Hippocampal formation (tissue), 2 donors: ENCODE measurements at regions not wholly inside any gene's neighbourhood (a gene's known extent, or its start where the extent isn't known, plus 50 kb on each side); places are given as distances from the start of the nearest gene placed in this dataset.
"Not testable (repeated sequence)": the region's sequence is repeated elsewhere in the genome, so short reads cannot be mapped to it uniquely, and the experiment has no call there.

ENCODE experiments used
- DNase-seq, 2 donors: peaks; one replicate each; lab custom pipeline; 2025; lab: John Stamatoyannopoulos, UW

DNA sequence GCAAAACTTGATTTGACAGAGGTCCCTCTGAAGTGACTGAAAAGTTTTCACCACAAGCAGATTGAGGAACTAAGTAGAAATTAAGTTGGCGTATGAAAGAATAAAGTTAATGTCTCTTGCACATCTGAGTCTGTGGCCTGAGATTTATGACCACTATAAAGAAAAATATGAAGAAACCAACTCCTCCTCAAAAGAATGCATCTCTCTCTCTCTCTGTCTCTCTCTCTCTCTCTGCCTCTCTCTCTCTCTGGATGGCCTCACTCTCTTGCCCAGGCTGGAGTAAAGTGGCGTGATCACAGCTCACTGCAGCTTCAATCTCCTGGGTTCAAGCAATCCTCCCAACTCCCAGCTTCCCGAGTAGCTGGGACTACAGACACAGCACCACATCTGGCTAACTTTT, 55.2 kb downstream of the RPL22L1 start:
- DNase-seq, result no peak

DNA sequence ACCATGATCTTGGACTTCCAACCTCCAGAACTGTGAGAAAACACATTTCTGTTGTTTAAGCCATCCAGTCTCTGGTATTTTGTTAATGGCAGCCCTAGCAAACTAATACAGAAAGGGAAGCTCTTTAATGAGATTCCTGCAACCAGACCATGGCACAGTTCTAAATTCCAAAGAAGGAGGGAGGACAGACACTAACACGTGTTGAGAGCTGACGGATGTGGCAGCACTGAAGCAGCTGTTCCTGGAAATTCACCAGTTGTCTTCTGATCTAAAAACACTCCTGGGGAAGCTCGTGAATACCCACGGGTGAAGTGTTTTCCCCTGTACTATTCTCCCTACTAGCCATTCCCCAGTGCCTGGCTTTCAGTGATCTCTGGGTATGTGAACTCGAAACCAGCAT, 56.7 kb downstream of the RPL22L1 start:
- DNase-seq, result no peak

DNA sequence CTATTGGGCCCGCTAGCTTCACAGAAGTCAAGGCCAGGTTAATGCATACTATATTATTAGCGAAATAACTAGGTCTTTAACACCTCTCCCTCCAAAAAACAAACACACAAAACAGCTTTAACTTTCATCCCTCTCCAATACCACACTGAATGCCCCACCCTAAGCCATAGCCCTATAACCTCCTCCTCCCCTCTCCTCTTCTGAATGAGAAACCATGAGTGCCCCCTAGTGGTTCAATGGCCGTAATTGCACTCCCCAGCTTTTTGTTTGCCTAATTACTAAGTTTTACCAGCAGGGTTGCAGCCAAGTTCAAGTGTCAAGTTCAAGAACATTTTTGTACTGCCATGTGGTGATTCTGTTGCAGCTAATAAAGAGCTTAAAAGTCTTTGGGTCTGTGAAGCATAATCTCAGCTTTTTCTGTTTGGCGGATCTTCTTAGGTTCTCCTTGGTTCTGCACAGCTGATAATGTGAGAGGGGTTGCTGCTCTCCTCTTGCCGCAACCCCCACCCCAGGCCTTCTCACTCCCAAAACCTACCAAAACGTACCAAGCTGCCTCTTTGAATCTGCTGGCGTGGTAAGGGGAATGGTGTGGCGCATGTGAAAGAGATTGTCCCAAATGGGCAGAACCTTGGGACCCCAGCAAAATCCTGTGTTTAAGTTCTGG, 57.9 kb downstream of the RPL22L1 start:
- DNase-seq, result peak; percentile 59 to 81

DNA sequence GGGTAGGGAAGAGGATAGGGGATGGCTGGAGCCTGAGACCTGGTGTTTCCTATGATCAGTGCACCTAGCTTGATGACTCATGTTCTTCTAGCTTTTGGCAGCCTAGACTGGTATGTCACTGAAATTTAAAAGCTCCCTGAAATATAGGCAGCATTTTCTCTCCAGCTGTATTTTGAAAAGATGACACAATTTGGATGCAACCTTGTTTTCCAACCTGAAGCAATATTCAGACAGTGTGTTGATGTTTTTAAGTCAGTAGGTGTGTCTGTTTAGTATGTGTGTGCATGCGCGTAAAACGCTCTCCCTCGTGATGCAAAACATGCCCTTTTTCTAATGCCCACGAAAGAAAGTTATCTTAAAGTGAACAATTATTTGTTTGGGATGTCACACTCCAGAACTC, 58.5 kb downstream of the RPL22L1 start:
- DNase-seq, result no peak

DNA sequence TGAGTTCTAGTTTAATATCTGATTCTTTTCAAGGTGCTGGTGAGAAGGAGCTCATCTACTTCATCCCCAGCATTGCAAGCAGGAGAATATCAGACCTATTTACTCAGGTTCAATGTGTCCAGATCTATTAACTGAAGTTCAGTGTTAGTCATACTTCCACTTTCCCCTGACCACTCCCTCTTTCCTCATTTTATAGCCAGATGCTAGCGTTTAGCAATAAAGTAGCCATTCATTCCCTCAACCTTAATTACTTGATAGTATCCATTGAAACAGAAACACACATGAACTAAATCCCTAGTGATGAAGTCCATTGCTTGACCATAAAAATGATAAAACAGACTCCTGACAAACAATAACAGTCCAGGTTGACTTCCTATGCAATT, 60.0 kb downstream of the RPL22L1 start:
- DNase-seq, result no peak

DNA sequence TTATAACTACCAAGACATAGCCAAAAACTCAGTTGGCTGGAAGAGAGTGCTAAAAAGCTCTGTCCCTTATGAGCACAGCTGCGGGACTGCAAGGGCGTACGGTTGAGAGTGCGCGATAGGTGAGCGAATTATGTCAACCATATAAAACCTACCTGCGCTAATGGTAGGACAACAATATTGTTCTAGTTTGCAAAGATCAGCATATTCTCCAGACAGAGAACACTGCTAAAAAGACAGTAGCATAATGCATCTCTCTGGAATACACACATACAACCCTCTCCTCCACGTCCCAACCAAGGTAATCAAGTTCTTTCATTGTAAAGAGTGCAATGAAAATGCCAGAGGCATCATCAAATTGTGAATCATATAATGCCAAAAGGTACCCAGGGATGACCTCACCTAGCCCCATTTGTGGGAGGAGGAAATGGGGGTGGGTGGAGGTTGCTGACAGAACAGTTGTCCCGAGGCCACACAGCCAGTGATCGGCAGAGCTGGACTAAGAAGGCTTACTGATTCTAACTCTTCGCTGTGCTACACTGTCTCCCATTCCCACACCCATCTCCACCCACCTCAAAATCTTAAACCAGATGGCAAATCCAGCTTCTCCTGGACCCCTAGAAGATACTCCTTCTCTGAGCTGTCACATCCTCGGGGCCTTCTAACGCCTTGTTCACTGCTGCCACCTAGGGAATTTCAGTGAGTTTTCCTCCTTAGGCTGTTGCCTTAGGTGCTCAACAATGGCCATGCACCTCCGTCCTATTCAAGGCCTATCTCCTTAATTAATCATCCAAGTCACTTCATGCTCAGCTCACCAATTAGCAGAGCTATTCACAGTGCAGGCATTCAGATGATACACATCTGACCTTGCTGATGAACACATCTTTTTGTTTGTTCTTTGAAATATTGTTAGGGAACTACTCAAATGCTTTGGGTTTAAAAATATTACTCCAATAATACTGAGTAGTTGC, 60.7 kb downstream of the RPL22L1 start:
- DNase-seq, result peak; percentile 47 to 84

DNA sequence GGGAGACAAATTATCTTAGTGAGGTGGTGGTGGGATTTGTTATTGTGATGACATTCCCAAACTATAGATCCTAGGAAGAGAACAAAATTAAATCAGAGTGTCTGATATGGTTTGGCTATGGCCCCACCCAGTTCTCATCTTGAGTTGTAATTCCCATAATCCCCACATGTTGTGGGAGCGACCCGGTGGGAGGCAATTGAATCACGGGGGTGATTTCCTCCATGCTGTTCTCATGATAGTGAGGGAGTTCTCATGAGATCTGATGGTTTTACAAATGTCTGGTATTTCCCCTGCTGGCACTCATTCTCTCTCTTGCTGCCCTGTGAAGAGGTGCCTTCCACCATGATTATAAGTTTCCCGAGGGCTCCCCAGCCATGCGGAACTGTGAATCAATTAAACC, 62.0 kb downstream of the RPL22L1 start:
- DNase-seq, result no peak

DNA sequence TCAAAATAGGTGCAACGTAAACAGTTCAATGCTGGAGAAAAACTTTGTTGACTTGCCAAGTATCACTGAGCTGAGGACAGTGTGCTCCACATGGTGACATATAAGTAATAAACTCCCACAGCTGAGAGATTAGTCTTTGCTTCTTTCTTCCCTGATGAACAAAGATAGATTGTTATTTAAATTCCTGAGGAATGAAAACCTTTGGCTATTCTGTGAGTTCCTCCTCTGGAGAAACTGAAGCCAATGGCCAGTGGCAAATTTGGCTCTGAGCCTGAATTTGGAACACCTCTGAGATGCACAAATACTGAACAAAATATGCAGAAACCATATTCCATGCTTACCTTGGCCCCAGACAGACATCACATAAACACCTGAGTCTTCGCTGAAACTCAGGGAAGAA, 63.3 kb downstream of the RPL22L1 start:
- DNase-seq, result no peak

DNA sequence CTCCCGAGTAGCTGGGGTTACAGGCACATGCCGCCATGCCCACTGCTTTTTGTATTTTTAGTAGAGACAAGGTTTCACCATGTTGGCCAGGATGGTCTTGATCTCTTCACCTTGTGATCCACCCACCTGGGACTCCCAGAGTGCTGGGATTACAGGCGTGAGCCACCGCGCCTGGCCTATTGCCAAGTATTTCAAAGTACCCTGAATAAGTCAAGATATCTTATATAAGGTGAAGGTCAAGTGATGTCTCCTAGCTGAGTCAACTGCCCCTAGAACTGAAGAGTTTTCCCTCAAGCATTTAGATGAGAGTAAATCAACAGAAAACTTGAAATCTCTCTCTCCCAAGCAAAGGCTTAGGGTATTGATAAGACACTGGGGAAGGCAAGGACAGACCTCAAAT, 63.9 kb downstream of the RPL22L1 start:
- no peak for DNase-seq

DNA sequence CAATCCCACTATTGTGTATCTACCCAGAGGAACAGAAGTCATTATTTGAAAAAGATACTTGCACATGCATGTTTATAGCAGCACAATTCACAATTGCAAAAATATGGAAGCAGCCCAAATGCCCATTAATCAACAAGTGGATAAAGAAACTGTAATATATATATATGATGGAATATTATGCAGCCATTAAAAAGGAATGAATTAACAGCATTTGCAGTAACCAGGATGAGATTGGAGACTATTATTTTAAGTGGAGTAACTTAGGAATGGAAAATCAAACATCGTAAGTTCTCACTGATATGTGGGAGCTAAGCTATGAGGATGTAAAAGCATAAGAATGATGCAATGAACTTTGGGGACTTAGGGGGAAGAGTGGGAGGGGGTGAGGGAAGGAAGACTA, 64.7 kb downstream of the RPL22L1 start:
- not testable (repeated sequence) for DNase-seq

DNA sequence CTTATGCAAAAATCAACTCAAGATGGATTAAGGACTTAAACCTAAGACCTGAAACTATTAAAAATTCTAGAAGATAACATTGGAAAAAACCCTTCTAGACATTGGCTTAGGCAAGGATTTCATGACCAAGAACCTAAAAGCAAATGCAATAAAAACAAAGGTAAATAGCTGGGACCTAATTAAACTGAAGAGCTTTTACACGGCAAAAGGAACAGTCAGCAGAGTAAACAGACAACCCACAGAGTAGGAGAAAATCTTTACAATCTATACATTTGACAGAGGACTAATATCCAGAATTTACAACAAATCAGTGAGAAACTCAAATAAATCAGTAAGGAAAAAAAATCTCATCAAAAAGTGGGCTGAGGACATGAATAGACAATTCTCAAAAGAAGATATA, 65.4 kb downstream of the RPL22L1 start:
- not testable (repeated sequence) for DNase-seq

DNA sequence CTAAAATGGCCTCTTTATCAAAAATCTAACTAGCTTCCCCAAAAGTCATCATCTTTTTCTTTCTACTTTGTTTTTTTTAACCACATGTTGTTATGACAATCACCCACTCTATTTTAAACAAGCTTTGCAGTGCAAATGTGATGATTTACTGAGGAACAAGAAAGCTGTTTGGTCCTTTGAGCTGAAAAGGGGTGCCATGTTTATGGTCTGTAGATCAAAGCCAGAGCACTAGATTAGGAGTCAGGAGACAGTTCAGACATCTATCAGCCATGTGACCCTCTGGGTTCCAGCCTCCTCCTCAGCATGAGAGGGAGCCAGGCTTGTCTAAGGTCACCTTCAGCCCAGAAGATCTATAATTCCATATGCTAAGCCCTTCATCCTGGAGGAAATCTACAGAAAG, 65.9 kb downstream of the RPL22L1 start:
- DNase-seq, result no peak

DNA sequence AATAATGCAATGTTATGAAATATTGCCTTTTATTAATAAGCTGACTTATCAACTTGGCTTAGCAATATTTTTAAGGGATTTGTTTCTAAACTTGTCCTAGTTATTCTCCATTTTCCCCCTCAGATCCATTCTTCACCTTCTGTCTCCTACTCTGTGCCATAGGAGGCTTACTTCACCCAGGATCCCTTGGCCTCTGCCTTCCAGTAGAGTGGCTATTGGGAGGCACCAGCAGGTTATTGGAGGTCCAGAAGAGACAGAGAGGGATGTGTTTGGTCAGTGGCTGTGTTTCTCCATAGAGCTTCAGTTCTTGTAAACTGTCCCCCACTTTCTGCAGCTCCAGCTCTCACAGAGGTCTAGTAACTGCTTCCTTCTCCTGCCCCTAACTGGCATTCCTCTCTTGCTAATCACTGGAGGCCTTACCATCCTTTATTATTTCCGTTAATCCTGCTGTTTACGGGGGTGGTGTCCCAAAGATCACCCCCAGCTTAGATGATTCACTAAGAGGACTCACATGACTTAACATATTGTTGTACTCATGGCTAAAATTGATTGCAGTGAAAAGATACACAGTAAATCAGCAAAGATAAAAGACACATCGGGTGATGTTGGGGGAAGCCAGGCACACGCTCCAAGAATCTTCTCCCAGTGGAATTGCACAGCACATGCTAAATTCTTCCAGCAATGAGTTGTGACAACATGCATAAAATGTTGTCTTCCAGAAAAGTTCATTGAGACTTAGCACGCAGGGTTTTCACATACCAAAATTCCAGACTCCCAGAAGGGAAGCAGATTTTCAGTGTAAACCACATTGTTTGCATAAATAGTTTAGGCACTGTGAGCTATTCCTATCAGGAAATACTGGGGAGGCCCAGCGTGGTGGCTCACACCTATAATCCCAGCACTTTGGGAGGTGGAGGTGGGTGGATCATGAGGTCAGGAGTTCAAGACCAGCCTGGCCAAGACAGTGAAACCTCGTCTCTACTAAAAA, 67.5 kb downstream of the RPL22L1 start:
- no peak for DNase-seq

DNA sequence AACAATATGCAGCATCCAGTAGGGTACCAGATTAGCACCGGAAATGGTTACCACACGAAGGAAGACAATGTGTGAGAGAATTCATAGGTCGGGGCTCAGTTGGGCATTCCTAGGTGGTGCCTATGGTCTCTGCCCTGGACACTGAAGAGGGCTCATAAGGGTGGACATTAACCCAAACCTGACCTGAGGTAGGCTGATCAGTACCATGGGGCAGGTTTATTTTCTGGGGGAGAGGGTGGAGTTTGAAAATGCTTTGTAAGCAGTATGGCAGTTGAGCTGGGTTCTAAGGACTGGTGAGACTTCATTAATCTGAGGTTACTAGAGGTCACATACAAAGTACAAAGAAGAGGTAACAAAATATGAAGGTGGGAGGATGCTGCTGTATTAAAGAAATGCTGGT, 68.4 kb downstream of the RPL22L1 start:
- DNase-seq, result no peak

DNA sequence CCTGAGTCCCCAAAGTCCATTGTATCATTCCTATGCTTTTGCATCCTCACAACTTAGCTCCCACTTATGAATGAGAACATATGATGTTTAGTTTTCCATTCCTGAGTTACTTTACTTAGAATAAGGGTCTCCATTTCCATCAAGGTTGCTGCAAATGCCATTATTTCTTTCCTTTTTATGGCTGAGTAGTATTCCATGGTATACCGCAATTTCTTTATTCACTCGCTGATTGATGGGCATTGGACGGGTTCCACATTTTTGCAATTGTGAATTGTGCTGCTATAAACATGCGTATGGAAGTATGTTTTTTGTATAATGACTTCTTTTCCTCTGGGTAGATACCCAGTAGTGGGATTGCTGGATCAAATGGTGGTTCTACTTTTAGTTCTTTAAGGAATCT, 69.7 kb downstream of the RPL22L1 start:
- DNase-seq, result not testable (repeated sequence)

DNA sequence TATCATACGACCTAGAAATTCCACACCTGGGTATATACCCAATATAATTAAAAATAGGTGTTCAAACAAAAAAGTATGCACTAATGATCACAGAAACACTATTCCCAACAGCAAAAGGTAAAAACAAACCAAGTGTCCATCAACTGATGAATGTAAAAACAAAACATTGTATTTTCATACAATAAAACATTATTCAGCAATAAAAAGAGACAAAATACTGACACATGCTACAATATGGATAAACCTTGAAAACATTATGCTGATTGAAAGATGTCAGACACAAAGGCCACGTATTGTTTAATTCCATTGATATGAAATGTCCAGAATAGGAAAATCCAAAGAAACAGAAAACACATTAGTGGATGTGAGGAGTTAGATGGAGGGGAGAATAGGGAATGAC, 71.0 kb downstream of the RPL22L1 start:
- no peak for DNase-seq

DNA sequence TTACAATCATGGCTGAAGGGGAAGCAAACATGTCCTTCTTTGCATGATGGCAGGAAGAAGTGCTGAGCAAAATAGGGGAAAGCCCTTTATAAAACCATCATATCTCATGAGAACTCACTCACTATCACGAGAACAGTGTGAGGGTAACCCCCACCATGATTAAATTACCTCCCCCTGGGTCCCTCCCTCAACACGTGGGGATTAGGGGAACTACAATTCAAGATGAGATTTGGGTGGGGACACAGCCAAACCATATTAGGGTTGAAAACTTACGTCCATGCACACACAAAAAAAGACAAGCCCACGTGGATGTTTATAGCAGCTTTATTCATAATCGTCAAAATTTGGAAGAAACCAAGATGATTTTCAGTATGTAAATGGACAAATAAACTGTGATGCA, 72.3 kb downstream of the RPL22L1 start:
- no peak for DNase-seq

DNA sequence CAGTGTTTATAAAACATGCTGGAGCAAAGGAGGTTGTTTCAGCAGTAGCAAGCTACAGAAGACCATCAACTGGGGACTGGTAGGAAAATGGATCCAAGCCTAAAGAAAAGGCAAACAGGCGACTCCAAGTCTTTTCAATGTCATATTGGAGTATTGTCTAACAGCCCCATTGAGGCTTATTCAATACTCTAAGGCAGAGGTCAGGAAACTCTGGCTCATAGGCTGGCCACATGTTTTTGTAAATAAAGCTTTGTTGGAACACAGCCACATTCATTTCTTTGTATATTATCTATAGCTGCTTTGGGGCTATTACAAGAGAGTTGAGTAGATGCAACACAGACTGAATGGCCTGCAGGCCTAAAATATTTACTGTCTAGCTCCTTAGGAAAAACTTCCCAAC, 77.5 kb downstream of the RPL22L1 start:
- DNase-seq, result no peak

DNA sequence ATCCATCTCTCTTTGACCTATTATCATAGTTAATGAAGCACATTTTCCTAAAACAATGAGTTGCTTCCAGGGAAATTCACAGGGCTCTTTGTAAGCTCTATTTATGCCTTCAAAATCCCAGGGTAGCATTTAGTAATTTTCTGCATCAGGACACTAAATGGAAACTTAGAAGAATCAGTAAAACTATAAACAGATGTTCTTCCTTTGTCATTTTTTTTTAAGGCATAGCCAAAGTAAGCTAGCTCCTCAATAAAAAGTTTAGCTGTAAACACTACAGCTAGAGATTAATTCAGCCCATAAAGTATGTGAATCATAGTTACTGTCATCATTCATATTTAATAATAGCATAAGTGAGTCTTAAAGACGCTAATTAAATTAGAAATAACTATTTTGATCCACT, 79.3 kb downstream of the RPL22L1 start:
- no peak for DNase-seq

DNA sequence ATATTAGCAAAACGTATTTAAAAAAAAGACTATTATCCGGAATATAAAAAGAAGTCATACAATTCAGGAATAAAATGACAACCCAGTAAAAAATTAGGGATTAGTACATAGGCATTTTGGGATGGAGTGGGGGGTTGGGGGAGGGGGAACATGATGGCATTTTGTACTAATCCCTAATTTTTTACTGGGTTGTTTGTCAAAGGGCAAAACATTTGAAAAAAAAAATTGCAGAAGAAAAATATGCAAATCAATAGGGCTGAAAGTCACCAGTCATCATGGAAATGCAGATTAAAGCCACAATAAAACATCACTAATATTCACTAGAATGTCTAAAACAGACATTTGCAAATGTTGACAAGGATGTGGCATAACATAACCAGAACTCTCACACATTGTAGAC, 82.5 kb downstream of the RPL22L1 start:
- DNase-seq, result no peak

DNA sequence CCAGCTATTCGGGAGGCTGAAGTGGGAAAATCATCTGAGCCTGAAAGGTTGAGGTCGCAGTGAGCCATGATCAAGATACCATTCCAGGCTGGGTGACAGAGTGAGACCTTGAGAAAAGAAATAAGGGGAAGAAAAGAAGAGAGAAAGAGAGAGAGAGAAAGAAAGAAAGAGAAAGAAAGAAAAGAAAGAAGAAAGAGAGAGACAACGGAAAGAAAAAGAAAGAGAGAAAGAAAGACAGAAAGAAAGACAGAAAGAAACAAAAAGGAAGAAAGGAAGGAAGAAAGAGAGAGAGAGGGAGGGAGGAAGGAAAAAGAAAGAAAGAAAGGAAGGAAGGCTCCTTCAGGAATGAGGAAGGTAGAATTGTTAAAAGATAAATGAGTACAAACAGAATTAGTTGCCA, 84.5 kb downstream of the RPL22L1 start:
- no peak for DNase-seq

DNA sequence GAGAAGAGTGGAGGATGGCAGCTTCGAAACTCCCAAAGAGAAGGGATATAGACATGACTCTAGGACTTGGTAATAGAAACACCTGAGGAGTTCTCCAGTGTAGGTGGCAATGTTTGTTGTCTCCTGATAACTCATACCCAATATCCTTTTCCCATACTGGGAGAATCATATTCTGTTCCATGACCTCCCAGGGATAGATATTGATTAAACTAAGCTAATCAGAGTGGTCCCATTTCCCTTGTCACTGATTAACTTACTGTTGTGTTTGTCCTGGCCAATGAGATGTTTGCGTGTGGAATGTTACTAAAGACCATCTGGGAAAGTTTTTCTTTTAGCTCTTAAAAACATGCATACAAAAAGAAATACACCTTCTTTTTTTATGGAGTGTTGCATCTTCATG, 85.6 kb downstream of the RPL22L1 start:
- DNase-seq, result no peak
